Mesendoderm (in vitro differentiated cells): ENCODE measurements at regions not wholly inside any gene's neighbourhood (a gene's known extent, or its start where the extent isn't known, plus 50 kb on each side); places are given as distances from the start of the nearest gene placed in this dataset.

Source experiments
- DNase-seq: peaks from one replicate; pipeline ENCODE4 v3.0.0; 2013
- H2AK5ac ChIP-seq: 2 replicates; pipeline ENCODE4 v1.6.1; 2013; ENCODE audit warnings: low read length, inconsistent platforms
- H2BK120ac ChIP-seq: 2 replicates; pipeline ENCODE4 v1.6.1; 2013; ENCODE audit warnings: low read depth, mild to moderate bottlenecking, low read length, moderate library complexity, mixed read lengths
- H2BK15ac ChIP-seq: replicated peaks from 2 replicates; pipeline ENCODE4 v1.6.1; 2013; ENCODE audit warnings: low read depth, mild to moderate bottlenecking, moderate library complexity
- H2BK5ac ChIP-seq: 2 replicates; pipeline ENCODE4 v1.6.1; 2013; ENCODE audit warnings: low read length, inconsistent platforms
- H3K18ac ChIP-seq: 2 replicates; pipeline ENCODE4 v1.6.1; 2013; ENCODE audit warnings: mild to moderate bottlenecking, low read length, mixed read lengths
- H3K23ac ChIP-seq: one replicate; pipeline ENCODE4 v1.6.1; 2013; ENCODE audit warnings: low read length
- H3K27ac ChIP-seq: 2 replicates; pipeline ENCODE4 v1.5.1; 2013; ENCODE audit warnings: low read depth, mild to moderate bottlenecking, inconsistent platforms, low read length, moderate library complexity
- H3K27me3 ChIP-seq: 2 replicates; pipeline ENCODE4 v1.6.1; 2013; ENCODE audit warnings: low read length, control low read depth, mild to moderate bottlenecking, inconsistent platforms; ENCODE audit not compliant: insufficient read depth, poor library complexity
- H3K36me3 ChIP-seq: 2 replicates; pipeline ENCODE4 v1.6.1; 2013; ENCODE audit warnings: low read length, inconsistent platforms; ENCODE audit not compliant: control insufficient read depth, insufficient read depth
- H3K4ac ChIP-seq: one replicate; pipeline ENCODE4 v1.6.1; 2013; ENCODE audit warnings: low read depth, mild to moderate bottlenecking, low read length, moderate library complexity
- H3K4me1 ChIP-seq: 2 replicates; pipeline ENCODE4 v1.6.1; 2013; ENCODE audit warnings: low read depth, low read length, inconsistent platforms; ENCODE audit not compliant: control insufficient read depth
- H3K4me2 ChIP-seq: 2 replicates; pipeline ENCODE4 v1.6.1; 2013; ENCODE audit warnings: low read length
- H3K4me3 ChIP-seq: 2 replicates; pipeline ENCODE4 v1.5.1; 2013; ENCODE audit warnings: mild to moderate bottlenecking, low read length
- H3K56ac ChIP-seq: one replicate; pipeline ENCODE4 v1.6.1; 2013; ENCODE audit warnings: low read length
- H3K79me1 ChIP-seq: 2 replicates; pipeline ENCODE4 v1.6.1; 2013; ENCODE audit warnings: low read length, inconsistent platforms
- H3K79me2 ChIP-seq: 2 replicates; pipeline ENCODE4 v1.6.1; 2013; ENCODE audit warnings: mild to moderate bottlenecking, low read length; ENCODE audit not compliant: control insufficient read depth, insufficient read depth
- H3K9ac ChIP-seq: 2 replicates; pipeline ENCODE4 v1.6.1; 2013; ENCODE audit warnings: low read length, inconsistent platforms
- H4K5ac ChIP-seq: one replicate; pipeline ENCODE4 v1.6.1; 2013; ENCODE audit warnings: low read length
- H4K8ac ChIP-seq: one replicate; pipeline ENCODE4 v1.6.1; 2013; ENCODE audit warnings: low read depth, mild to moderate bottlenecking, control low read depth, low read length, moderate library complexity
- WGBS: extraction: QIAGEN DNeasy Blood & Tissue Kit; methylation state at CpG from one replicate; pipeline ENCODE4 v1.1.7; 2013; ENCODE audit warnings: low lambda C conversion rate, missing lambda C conversion rate; ENCODE audit not compliant: insufficient coverage; ENCODE audit errors: extremely low coverage; 5-methylcytosine and 5-hydroxymethylcytosine counted together

GRCh38 chr21:35450830-35451229 lies 401.7 kb upstream of the RUNX1 start:
- H2BK15ac ChIP-seq, result no peak overlapping the region
- DNase-seq, result no peak
- no peak overlapping the region for H2BK120ac ChIP-seq
- no peaks in the 10 kb centered on the region for H3K79me2 ChIP-seq
- no peak overlapping the region for H3K9ac ChIP-seq
- no peaks in the 10 kb centered on the region for H3K36me3 ChIP-seq
- no peak overlapping the region for H3K4me3 ChIP-seq
- H3K79me1 ChIP-seq, result no peaks in the 10 kb centered on the region
- H2AK5ac ChIP-seq, result no peak overlapping the region
- no peak overlapping the region for H3K27ac ChIP-seq
- WGBS, result no CpG with 5 or more reads among the region's 4 CpGs
- H2BK5ac ChIP-seq, result no peak overlapping the region
- no peak overlapping the region for H3K4ac ChIP-seq
- H4K8ac ChIP-seq, result no peak overlapping the region
- H3K56ac ChIP-seq, result no peak overlapping the region
- no peak overlapping the region for H3K18ac ChIP-seq
- H3K27me3 ChIP-seq, result no peaks in the 10 kb centered on the region
- H3K23ac ChIP-seq, result no peak overlapping the region
- H3K4me2 ChIP-seq, result no peak overlapping the region
- no peak overlapping the region for H4K5ac ChIP-seq
- no peaks in the 10 kb centered on the region for H3K4me1 ChIP-seq

GRCh38 chr21:35449846-35450245 lies 400.7 kb upstream of the RUNX1 start:
- Histone ChIP-seq H3K4me1 (no peaks in the 10 kb centered on the region), H3K23ac (no peak overlapping the region), H3K27ac (no peak overlapping the region), H2AK5ac (no peak overlapping the region), H3K18ac (no peak overlapping the region), H3K79me2 (no peaks in the 10 kb centered on the region), H4K5ac (no peak overlapping the region), H2BK15ac (no peak overlapping the region), H3K4me2 (no peak overlapping the region), H2BK5ac (no peak overlapping the region), H3K79me1 (no peaks in the 10 kb centered on the region), H2BK120ac (no peak overlapping the region), H3K4me3 (no peak overlapping the region), H3K9ac (no peak overlapping the region), H3K4ac (no peak overlapping the region), H3K27me3 (no peaks in the 10 kb centered on the region), H3K36me3 (no peaks in the 10 kb centered on the region), H4K8ac (no peak overlapping the region), H3K56ac (no peak overlapping the region)
- WGBS, result no CpG with 5 or more reads among the region's 10 CpGs
- DNase-seq, result no peak

- H3K79me1 ChIP-seq, result no peaks in the 10 kb centered on the region
- H2BK5ac ChIP-seq, result no peak overlapping the region
- H4K5ac ChIP-seq, result no peak overlapping the region
- no peak overlapping the region for H3K4me2 ChIP-seq
- no peaks in the 10 kb centered on the region for H3K4me1 ChIP-seq
- no peak overlapping the region for H2BK15ac ChIP-seq
- no peaks in the 10 kb centered on the region for H3K36me3 ChIP-seq
- H3K23ac ChIP-seq, result no peak overlapping the region
- no peaks in the 10 kb centered on the region for H3K27me3 ChIP-seq
- H3K9ac ChIP-seq, result no peak overlapping the region
- no CpG with 5 or more reads among the region's 3 CpGs for WGBS
- no peak overlapping the region for H2AK5ac ChIP-seq
- H3K4me3 ChIP-seq, result no peak overlapping the region
- H3K27ac ChIP-seq, result no peak overlapping the region
- H3K56ac ChIP-seq, result no peak overlapping the region
- no peak overlapping the region for H3K4ac ChIP-seq
- H3K79me2 ChIP-seq, result no peaks in the 10 kb centered on the region
- no peak for DNase-seq
- H4K8ac ChIP-seq, result no peak overlapping the region
- no peak overlapping the region for H3K18ac ChIP-seq
- no peak overlapping the region for H2BK120ac ChIP-seq
These were observed 399.9 kb upstream of the RUNX1 start for GRCh38 chr21:35448876-35449599.

- no peak overlapping the region for H2BK5ac ChIP-seq
These were observed 395.3 kb upstream of the RUNX1 start for GRCh38 chr21:35444391-35444790.

GRCh38 chr21:35441868-35442582 lies 392.9 kb upstream of the RUNX1 start:
- Histone ChIP-seq H3K56ac (no peak overlapping the region), H3K9ac (no peak overlapping the region), H3K27ac (no peak overlapping the region), H2AK5ac (no peak overlapping the region), H4K5ac (no peak overlapping the region), H2BK15ac (no peak overlapping the region), H2BK120ac (no peak overlapping the region), H3K4me3 (no peak overlapping the region), H4K8ac (no peak overlapping the region), H3K79me1 (no peaks in the 10 kb centered on the region), H3K18ac (no peak overlapping the region), H3K4me2 (no peak overlapping the region), H2BK5ac (no peak overlapping the region), H3K27me3 (no peaks in the 10 kb centered on the region), H3K4me1 (peaks cover 6% of the 10 kb centered on the region), H3K79me2 (no peaks in the 10 kb centered on the region), H3K4ac (no peak overlapping the region), H3K36me3 (no peaks in the 10 kb centered on the region), H3K23ac (no peak overlapping the region)
- DNase-seq, result peak; percentile 10
- no CpG with 5 or more reads among the region's 4 CpGs for WGBS

More at GRCh38 chr21:35444391-35444790, 395.3 kb upstream of the RUNX1 start:
- no CpG with 5 or more reads among the region's 1 CpG for WGBS
- DNase-seq, result no peak
- H3K4me1 ChIP-seq, result no peaks in the 10 kb centered on the region
- no peak overlapping the region for H3K23ac ChIP-seq
- H3K27ac ChIP-seq, result no peak overlapping the region
- no peaks in the 10 kb centered on the region for H3K36me3 ChIP-seq
- H3K79me1 ChIP-seq, result no peaks in the 10 kb centered on the region
- H4K8ac ChIP-seq, result no peak overlapping the region
- H3K4me3 ChIP-seq, result no peak overlapping the region
- H3K4me2 ChIP-seq, result no peak overlapping the region
- H3K18ac ChIP-seq, result no peak overlapping the region
- no peak overlapping the region for H4K5ac ChIP-seq
- no peak overlapping the region for H3K4ac ChIP-seq
- no peaks in the 10 kb centered on the region for H3K79me2 ChIP-seq
- no peaks in the 10 kb centered on the region for H3K27me3 ChIP-seq
- no peak overlapping the region for H3K56ac ChIP-seq
- no peak overlapping the region for H2BK120ac ChIP-seq
- no peak overlapping the region for H2AK5ac ChIP-seq
- no peak overlapping the region for H2BK15ac ChIP-seq
- no peak overlapping the region for H3K9ac ChIP-seq
